ENCODE measurements at regions not wholly inside any gene's neighbourhood (a gene's known extent, or its start where the extent isn't known, plus 50 kb on each side); places are given as distances from the start of the nearest gene placed in this dataset.

- H3K27ac Mint-ChIP-seq = no peak overlapping the region
- H3K4me3 Mint-ChIP-seq = no peak overlapping the region
- DNase-seq = no peak
- H3K36me3 Mint-ChIP-seq = no peaks in the 10 kb centered on the region
- H3K4me1 Mint-ChIP-seq = no peaks in the 10 kb centered on the region
- H3K9me3 Mint-ChIP-seq = no peaks in the 10 kb centered on the region
- H3K27me3 Mint-ChIP-seq = peaks cover 3% of the 10 kb centered on the region
These were observed 99.0 kb upstream of the LIMCH1 start for GRCh38 chr4:41438931-41439297.

- Mint-ChIP-seq H3K36me3 (no peaks in the 10 kb centered on the region), H3K27ac (no peak overlapping the region), H3K27me3 (peaks cover 3% of the 10 kb centered on the region), H3K9me3 (no peaks in the 10 kb centered on the region), H3K4me3 (no peak overlapping the region), H3K4me1 (no peaks in the 10 kb centered on the region)
- DNase-seq = no peak
These were observed 95.1 kb upstream of the LIMCH1 start for GRCh38 chr4:41442810-41443209.

- Mint-ChIP-seq H3K27me3 (peaks cover 3% of the 10 kb centered on the region), H3K27ac (no peak overlapping the region), H3K36me3 (no peaks in the 10 kb centered on the region), H3K4me1 (no peaks in the 10 kb centered on the region), H3K9me3 (no peaks in the 10 kb centered on the region), H3K4me3 (no peak overlapping the region)
- DNase-seq = no peak
These were observed 94.4 kb upstream of the LIMCH1 start for GRCh38 chr4:41443340-41444079.

GRCh38 chr4:41446391-41446790 lies 91.6 kb upstream of the LIMCH1 start:
- H3K4me1 Mint-ChIP-seq = no peaks in the 10 kb centered on the region
- no peak overlapping the region for H3K4me3 Mint-ChIP-seq
- H3K9me3 Mint-ChIP-seq = peaks cover 1% of the 10 kb centered on the region
- no peaks in the 10 kb centered on the region for H3K36me3 Mint-ChIP-seq
- DNase-seq = no peak
- H3K27me3 Mint-ChIP-seq = no peaks in the 10 kb centered on the region
- no peak overlapping the region for H3K27ac Mint-ChIP-seq

GRCh38 chr4:41446981-41447725 lies 90.8 kb upstream of the LIMCH1 start:
- no peak for DNase-seq
- no peak overlapping the region for H3K27ac Mint-ChIP-seq
- no peaks in the 10 kb centered on the region for H3K4me1 Mint-ChIP-seq
- H3K36me3 Mint-ChIP-seq = no peaks in the 10 kb centered on the region
- no peak overlapping the region for H3K4me3 Mint-ChIP-seq
- H3K27me3 Mint-ChIP-seq = no peaks in the 10 kb centered on the region
- H3K9me3 Mint-ChIP-seq = peaks cover 2% of the 10 kb centered on the region

GRCh38 chr4:41448934-41449333 lies 89.0 kb upstream of the LIMCH1 start:
- no peak overlapping the region for H3K27ac Mint-ChIP-seq
- H3K4me1 Mint-ChIP-seq = no peaks in the 10 kb centered on the region
- H3K4me3 Mint-ChIP-seq = no peak overlapping the region
- H3K9me3 Mint-ChIP-seq = peaks cover 2% of the 10 kb centered on the region
- no peak for DNase-seq
- H3K27me3 Mint-ChIP-seq = no peaks in the 10 kb centered on the region
- H3K36me3 Mint-ChIP-seq = no peaks in the 10 kb centered on the region

- peaks cover 3% of the 10 kb centered on the region for H3K27me3 Mint-ChIP-seq
- no peak for DNase-seq
These were observed 86.0 kb upstream of the LIMCH1 start for GRCh38 chr4:41451961-41452360.

GRCh38 chr4:41452484-41453225 lies 85.3 kb upstream of the LIMCH1 start:
- H3K4me3 Mint-ChIP-seq = no peak overlapping the region
- no peak overlapping the region for H3K27ac Mint-ChIP-seq
- H3K27me3 Mint-ChIP-seq = peaks cover 3% of the 10 kb centered on the region
- peaks cover 2% of the 10 kb centered on the region for H3K9me3 Mint-ChIP-seq
- no peak for DNase-seq
- H3K36me3 Mint-ChIP-seq = no peaks in the 10 kb centered on the region
- H3K4me1 Mint-ChIP-seq = no peaks in the 10 kb centered on the region

More at GRCh38 chr4:41451961-41452360, 86.0 kb upstream of the LIMCH1 start:
- H3K9me3 Mint-ChIP-seq = peaks cover 2% of the 10 kb centered on the region
- no peak overlapping the region for H3K4me3 Mint-ChIP-seq
- no peak overlapping the region for H3K27ac Mint-ChIP-seq
- H3K36me3 Mint-ChIP-seq = no peaks in the 10 kb centered on the region
- no peaks in the 10 kb centered on the region for H3K4me1 Mint-ChIP-seq

GRCh38 chr4:41454423-41454822 lies 83.5 kb upstream of the LIMCH1 start:
- no peak overlapping the region for H3K27ac Mint-ChIP-seq
- H3K4me3 Mint-ChIP-seq = no peak overlapping the region
- H3K36me3 Mint-ChIP-seq = no peaks in the 10 kb centered on the region
- peaks cover 2% of the 10 kb centered on the region for H3K9me3 Mint-ChIP-seq
- no peak for DNase-seq
- H3K27me3 Mint-ChIP-seq = peaks cover 15% of the 10 kb centered on the region
- no peaks in the 10 kb centered on the region for H3K4me1 Mint-ChIP-seq

GRCh38 chr4:41455206-41455605 lies 82.8 kb upstream of the LIMCH1 start:
- Mint-ChIP-seq H3K4me1 (no peaks in the 10 kb centered on the region), H3K4me3 (no peak overlapping the region), H3K27ac (no peak overlapping the region), H3K9me3 (peaks cover 2% of the 10 kb centered on the region), H3K27me3 (peaks cover 15% of the 10 kb centered on the region), H3K36me3 (no peaks in the 10 kb centered on the region)
- no peak for DNase-seq

- peaks cover 15% of the 10 kb centered on the region for H3K27me3 Mint-ChIP-seq
- no peak overlapping the region for H3K4me3 Mint-ChIP-seq
- DNase-seq = no peak
- no peaks in the 10 kb centered on the region for H3K36me3 Mint-ChIP-seq
- no peaks in the 10 kb centered on the region for H3K4me1 Mint-ChIP-seq
- H3K27ac Mint-ChIP-seq = no peak overlapping the region
- no peaks in the 10 kb centered on the region for H3K9me3 Mint-ChIP-seq
These were observed 81.3 kb upstream of the LIMCH1 start for GRCh38 chr4:41456559-41457101.

GRCh38 chr4:41458689-41459088 lies 79.3 kb upstream of the LIMCH1 start:
- Mint-ChIP-seq H3K9me3 (no peaks in the 10 kb centered on the region), H3K27me3 (peaks cover 15% of the 10 kb centered on the region), H3K36me3 (no peaks in the 10 kb centered on the region), H3K4me1 (no peaks in the 10 kb centered on the region), H3K4me3 (no peak overlapping the region), H3K27ac (no peak overlapping the region)
- no peak for DNase-seq

GRCh38 chr4:41460641-41461040 lies 77.3 kb upstream of the LIMCH1 start:
- Mint-ChIP-seq H3K36me3 (no peaks in the 10 kb centered on the region), H3K9me3 (no peaks in the 10 kb centered on the region), H3K4me3 (no peak overlapping the region), H3K27ac (no peak overlapping the region), H3K4me1 (no peaks in the 10 kb centered on the region), H3K27me3 (peaks cover 13% of the 10 kb centered on the region)
- DNase-seq = no peak

GRCh38 chr4:41461780-41462307 lies 76.1 kb upstream of the LIMCH1 start:
- Mint-ChIP-seq H3K36me3 (no peaks in the 10 kb centered on the region), H3K4me1 (no peaks in the 10 kb centered on the region), H3K27ac (no peak overlapping the region), H3K4me3 (no peak overlapping the region), H3K27me3 (peaks cover 13% of the 10 kb centered on the region), H3K9me3 (no peaks in the 10 kb centered on the region)
- no peak for DNase-seq

GRCh38 chr4:41465146-41465761 lies 72.7 kb upstream of the LIMCH1 start:
- Mint-ChIP-seq H3K27ac (no peak overlapping the region), H3K36me3 (no peaks in the 10 kb centered on the region), H3K27me3 (no peaks in the 10 kb centered on the region), H3K9me3 (no peaks in the 10 kb centered on the region), H3K4me1 (no peaks in the 10 kb centered on the region), H3K4me3 (no peak overlapping the region)
- DNase-seq = no peak

All from activated naive CD8-positive, alpha-beta T cell treated with anti-CD3 and anti-CD28 coated beads for 36 hours (primary cell).